ENCODE measurements at regions not wholly inside any gene's neighbourhood (a gene's known extent, or its start where the extent isn't known, plus 50 kb on each side); places are given as distances from the start of the nearest gene placed in this dataset.

GRCh38 chr14:55973285-55973800, 144.9 kb upstream of the PELI2 start (continued):
- no peak for TF ChIP-seq CTCF (conservative IDR thresholded peaks at IDR 0.05; ENCODE audit: low read depth in 2 of 2)

GRCh38 chr14:55973911-55974630, 144.1 kb upstream of the PELI2 start:
- Histone ChIP-seq H3K9me2 (ENCODE audit: insufficient read depth) (peaks cover 11% of the 10 kb centered on the region), H3K27me3 (ENCODE audit: insufficient read depth) (no peaks in the 10 kb centered on the region), H3K4me1 (ENCODE audit: insufficient read depth) (no peaks in the 10 kb centered on the region), H3K36me3 (ENCODE audit: insufficient read depth) (no peaks in the 10 kb centered on the region), H3K79me2 (replicated peaks; ENCODE audit: insufficient read depth) (no peaks in the 10 kb centered on the region), H3F3A (replicated peaks; ENCODE audit: low read depth) (no peaks in the 10 kb centered on the region), H3K4me3 (no peak overlapping the region), H4K20me1 (replicated peaks; ENCODE audit: insufficient read depth) (no peaks in the 10 kb centered on the region), H3K4me2 (no peak overlapping the region), H3K27ac (ENCODE audit: low read depth) (no peak overlapping the region), H2AFZ (no peak overlapping the region)
- no peaks in the 10 kb centered on the region for H3K36me3 Mint-ChIP-seq (ENCODE audit: low read depth)
- H3K4me3 Mint-ChIP-seq: no peak overlapping the region
- no peak for DNase-seq (ENCODE audit: low spot score)
- no peak overlapping the region for H3K27ac Mint-ChIP-seq
- H3K9me3 Mint-ChIP-seq: no peaks in the 10 kb centered on the region
- ATAC-seq: no peak
- peaks cover 4% of the 10 kb centered on the region for H3K27me3 Mint-ChIP-seq (ENCODE audit: insufficient read depth, low read depth, poor library complexity)
- H3K4me1 Mint-ChIP-seq: peaks cover 4% of the 10 kb centered on the region
- TF ChIP-seq EZH2phosphoT487 (IDR thresholded peaks at IDR 0.05; ENCODE audit: unreplicated experiment): no peak
- no peak for TF ChIP-seq ZNF114 (CRISPR knock-in tag; IDR thresholded peaks at IDR 0.05)
- TF ChIP-seq CTCF (conservative IDR thresholded peaks at IDR 0.05; ENCODE audit: low read depth in 2 of 2): no peak
- TF ChIP-seq NANOG (IDR thresholded peaks at IDR 0.05; ENCODE audit: borderline replicate concordance): no peak
- TF ChIP-seq CREB1 (CRISPR knock-in tag; IDR thresholded peaks at IDR 0.05; ENCODE audit: low read depth): no peak
- no peak for TF ChIP-seq POLR2AphosphoS5 (IDR thresholded peaks at IDR 0.05; ENCODE audit: low read depth)
- no peak for TF ChIP-seq JUNB (IDR thresholded peaks at IDR 0.05; ENCODE audit: unreplicated experiment)
- no peak for TF ChIP-seq EZH2 (IDR thresholded peaks at IDR 0.05; ENCODE audit: low read depth, unreplicated experiment)
- TF ChIP-seq ETS1 (IDR thresholded peaks at IDR 0.05): no peak
- no peak for TF ChIP-seq REST (IDR thresholded peaks at IDR 0.05; ENCODE audit: unreplicated experiment)
- no peak for TF ChIP-seq ZNF331 (CRISPR knock-in tag; IDR thresholded peaks at IDR 0.05; ENCODE audit: low read depth)

Data from GM23338 (cell line).